ENCODE measurements at regions not wholly inside any gene's neighbourhood (a gene's known extent, or its start where the extent isn't known, plus 50 kb on each side); places are given as distances from the start of the nearest gene placed in this dataset.

DNA sequence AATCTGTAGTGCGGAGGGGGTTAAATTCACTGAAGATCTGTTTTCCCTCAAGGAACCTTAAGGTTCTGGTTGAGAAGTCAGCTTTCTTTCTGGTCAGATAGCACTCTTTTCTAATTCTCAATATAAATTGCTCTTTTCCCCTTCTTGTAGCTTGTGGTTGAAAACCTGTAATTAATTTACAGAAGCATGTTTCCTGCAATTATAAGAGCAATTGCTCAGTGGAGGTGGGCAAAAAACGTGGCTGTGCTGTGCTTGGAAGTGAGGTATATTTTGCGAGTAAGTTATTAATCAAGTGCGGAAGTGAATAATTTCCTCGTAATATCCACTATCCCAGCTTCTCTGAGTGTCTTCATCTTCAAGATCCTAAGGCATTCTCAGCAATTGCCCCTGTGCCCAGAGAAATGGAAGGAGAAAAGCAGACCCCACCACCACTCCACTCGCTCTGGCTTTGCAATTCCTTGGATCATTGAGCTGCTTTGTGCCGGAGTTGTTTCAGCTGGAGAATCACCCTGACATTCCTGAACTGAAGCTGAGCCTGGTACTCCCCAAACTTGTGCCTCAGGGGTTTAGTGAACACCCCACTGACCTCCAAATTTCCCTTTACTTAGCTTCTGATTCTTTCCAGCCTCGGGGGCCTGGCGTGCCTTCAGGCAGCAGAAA lies 140.6 kb downstream of the LRRC70 start:
- Mint-ChIP-seq H3K27me3 (ENCODE audit: insufficient read depth) (peaks cover 14% of the 10 kb centered on the region; the same call in 1 of the 2 replicates), H3K4me1 (ENCODE audit: low read depth) (no peaks in the 10 kb centered on the region), H3K9me3 (no peaks in the 10 kb centered on the region), H3K27ac (no peak overlapping the region), H3K4me3 (no peak overlapping the region), H3K36me3 (ENCODE audit: low read depth) (no peaks in the 10 kb centered on the region)
- no peak for DNase-seq
- TF ChIP-seq, protein P1, sequence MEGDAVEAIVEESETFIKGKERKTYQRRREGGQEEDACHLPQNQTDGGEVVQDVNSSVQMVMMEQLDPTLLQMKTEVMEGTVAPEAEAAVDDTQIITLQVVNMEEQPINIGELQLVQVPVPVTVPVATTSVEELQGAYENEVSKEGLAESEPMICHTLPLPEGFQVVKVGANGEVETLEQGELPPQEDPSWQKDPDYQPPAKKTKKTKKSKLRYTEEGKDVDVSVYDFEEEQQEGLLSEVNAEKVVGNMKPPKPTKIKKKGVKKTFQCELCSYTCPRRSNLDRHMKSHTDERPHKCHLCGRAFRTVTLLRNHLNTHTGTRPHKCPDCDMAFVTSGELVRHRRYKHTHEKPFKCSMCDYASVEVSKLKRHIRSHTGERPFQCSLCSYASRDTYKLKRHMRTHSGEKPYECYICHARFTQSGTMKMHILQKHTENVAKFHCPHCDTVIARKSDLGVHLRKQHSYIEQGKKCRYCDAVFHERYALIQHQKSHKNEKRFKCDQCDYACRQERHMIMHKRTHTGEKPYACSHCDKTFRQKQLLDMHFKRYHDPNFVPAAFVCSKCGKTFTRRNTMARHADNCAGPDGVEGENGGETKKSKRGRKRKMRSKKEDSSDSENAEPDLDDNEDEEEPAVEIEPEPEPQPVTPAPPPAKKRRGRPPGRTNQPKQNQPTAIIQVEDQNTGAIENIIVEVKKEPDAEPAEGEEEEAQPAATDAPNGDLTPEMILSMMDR (IDR thresholded peaks at IDR 0.05) = no peak

DNA sequence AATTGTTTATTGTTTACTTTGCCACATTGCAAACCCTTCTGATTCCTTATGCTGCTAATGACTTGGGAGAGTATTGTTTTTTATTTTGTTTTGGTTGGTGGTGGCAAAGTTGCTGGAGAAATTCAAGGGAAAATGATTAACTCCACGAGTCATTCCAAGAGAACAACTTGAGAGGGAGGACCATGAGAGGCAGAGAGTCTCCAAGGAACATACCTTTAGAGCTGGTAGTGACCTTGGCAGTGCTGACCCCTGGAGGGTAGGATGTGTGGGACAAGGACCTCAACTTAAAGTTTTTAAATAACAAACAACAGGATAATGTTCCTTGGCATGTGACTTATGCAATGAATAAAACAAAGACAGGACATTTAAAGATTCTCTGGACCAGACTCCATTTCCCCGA lies 139.7 kb downstream of the LRRC70 start:
- Mint-ChIP-seq H3K9me3 (no peaks in the 10 kb centered on the region), H3K4me1 (ENCODE audit: low read depth) (no peaks in the 10 kb centered on the region), H3K27ac (no peak overlapping the region), H3K27me3 (ENCODE audit: insufficient read depth) (peaks cover 14% of the 10 kb centered on the region; the same call in 1 of the 2 replicates), H3K4me3 (no peak overlapping the region), H3K36me3 (ENCODE audit: low read depth) (no peaks in the 10 kb centered on the region)
- DNase-seq = no peak
- TF ChIP-seq, protein P1 (IDR thresholded peaks at IDR 0.05) = no peak

DNA sequence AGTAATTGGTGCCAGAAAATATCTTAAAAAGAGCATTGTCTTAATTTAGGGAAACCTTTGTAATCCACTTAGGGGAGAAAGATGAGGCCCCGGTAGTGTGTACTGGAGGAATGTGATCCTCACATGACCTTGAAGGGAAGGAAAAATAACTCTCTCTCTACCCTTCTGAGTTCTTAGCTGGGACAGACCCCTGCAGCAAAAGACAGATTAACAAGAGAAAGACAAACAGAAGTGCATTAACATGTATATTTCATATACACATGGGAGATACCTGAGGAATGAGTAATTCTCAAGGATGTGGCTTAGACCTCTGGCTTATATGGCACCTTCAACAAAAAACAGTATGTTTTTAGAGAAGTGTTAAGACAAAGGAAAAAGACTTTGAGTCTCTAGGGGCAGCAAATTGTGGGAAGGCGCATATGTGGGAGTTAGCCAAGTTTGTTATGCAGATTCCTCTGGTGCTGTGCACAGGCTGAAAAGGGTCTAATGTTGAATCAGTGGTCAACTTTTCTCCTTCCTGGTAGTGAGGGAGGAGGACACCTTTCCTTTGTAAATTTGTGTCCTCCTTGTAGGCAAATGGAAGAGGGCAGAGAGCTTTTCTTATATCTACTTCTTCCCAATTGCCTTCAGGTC lies 138.8 kb downstream of the LRRC70 start:
- Mint-ChIP-seq H3K4me3 (no peak overlapping the region), H3K4me1 (ENCODE audit: low read depth) (no peaks in the 10 kb centered on the region)
- no peak for DNase-seq

DNA sequence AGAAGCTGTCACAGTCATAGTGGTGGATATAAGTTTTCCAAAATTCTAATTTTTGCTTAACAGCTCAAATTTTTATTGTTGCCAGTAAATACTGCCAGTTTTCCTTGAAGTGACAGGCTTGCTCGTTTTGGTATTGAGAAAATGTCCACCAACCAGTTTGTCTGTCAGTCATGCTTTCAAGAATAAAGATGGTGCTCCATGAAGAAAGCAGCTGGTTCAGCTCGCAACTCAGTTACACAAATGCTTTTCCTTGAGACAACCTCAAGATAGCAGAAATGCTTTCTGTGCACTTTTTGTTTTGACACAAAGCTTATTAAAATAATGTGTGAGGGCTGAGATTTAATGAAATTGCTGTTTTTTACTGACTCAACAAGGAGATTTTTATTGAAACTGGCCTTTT lies 135.7 kb downstream of the LRRC70 start:
- Mint-ChIP-seq H3K9me3 (no peaks in the 10 kb centered on the region), H3K4me3 (no peak overlapping the region), H3K36me3 (ENCODE audit: low read depth) (no peaks in the 10 kb centered on the region), H3K4me1 (ENCODE audit: low read depth) (no peaks in the 10 kb centered on the region), H3K27me3 (ENCODE audit: insufficient read depth) (peaks cover 6% of the 10 kb centered on the region), H3K27ac (no peak overlapping the region)
- no peak for DNase-seq
- TF ChIP-seq, protein P1 (IDR thresholded peaks at IDR 0.05) = no peak

More for the DNA sequence above, 138.8 kb downstream of the LRRC70 start:
- Mint-ChIP-seq H3K27me3 (ENCODE audit: insufficient read depth) (peaks cover 14% of the 10 kb centered on the region), H3K27ac (no peak overlapping the region), H3K36me3 (ENCODE audit: low read depth) (no peaks in the 10 kb centered on the region), H3K9me3 (no peaks in the 10 kb centered on the region)
- TF ChIP-seq, protein P1 (IDR thresholded peaks at IDR 0.05) = no peak

DNA sequence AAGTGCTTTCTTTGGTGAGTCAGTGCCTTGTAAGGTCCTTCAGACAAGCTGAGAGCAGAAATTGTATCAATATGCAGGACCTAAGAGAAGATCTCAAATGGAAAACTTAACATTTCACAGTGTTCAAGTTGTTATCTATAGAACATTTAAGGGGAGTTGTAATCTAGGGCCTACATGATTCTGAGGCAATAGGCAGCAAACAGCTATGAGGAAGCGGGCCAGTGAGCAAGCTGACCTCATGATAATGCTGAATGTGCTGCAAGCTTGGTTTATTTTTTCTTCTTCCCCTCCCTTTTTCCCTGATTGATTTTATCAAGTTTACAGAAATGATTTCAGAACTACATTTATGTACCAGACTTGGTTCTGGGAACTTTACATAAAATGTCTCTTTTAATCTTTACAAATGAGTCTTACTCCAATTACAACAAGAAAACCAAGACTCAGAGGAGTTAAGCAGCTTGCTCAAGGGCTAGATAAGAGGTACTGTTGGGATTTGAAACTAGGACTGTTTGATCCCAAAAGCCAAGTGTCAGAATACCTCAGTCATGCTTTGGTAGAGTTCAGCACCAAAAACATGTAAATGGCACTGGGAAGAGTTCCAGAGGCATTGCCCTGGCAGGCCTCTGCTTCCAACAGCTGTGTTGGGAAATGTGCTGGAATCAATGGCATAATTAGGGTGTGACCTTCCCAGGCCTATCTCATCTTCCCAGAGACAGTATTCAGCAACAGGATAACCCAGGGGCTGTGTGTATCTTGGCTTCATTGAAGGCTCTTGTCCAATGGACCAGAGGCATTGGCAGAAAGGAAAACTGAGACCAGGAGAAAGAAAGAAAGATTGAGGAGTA lies 130.1 kb downstream of the LRRC70 start:
- no peaks in the 10 kb centered on the region; the same call in 1 of the 2 replicates for H3K27me3 Mint-ChIP-seq (ENCODE audit: insufficient read depth)
- H3K36me3 Mint-ChIP-seq (ENCODE audit: low read depth) = no peaks in the 10 kb centered on the region
- no peak for DNase-seq
- H3K4me1 Mint-ChIP-seq (ENCODE audit: low read depth) = no peaks in the 10 kb centered on the region
- H3K27ac Mint-ChIP-seq = no peak overlapping the region
- peaks cover 12% of the 10 kb centered on the region; the same call in 1 of the 2 replicates for H3K9me3 Mint-ChIP-seq
- no peak overlapping the region for H3K4me3 Mint-ChIP-seq
- TF ChIP-seq, protein P1 (IDR thresholded peaks at IDR 0.05) = no peak
